SK-N-MC (cell line): ENCODE measurements at regions not wholly inside any gene's neighbourhood (a gene's known extent, or its start where the extent isn't known, plus 50 kb on each side); places are given as distances from the start of the nearest gene placed in this dataset.
"Not testable (repeated sequence)": the region's sequence is repeated elsewhere in the genome, so short reads cannot be mapped to it uniquely, and the experiment has no call there.

ENCODE experiments used
- DNase-seq: peaks from one replicate; pipeline ENCODE4 v3.0.0-alpha.2; 2011; ENCODE audit warnings: low read depth, low spot score
- H3K27ac ChIP-seq: fragments of 200-600 bp; sonication (generic); 2 replicates; pipeline ENCODE4 v1.5.1; 2016; ENCODE audit warnings: mixed run types
- H3K36me3 ChIP-seq: fragments of 200-600 bp; sonication (generic); 2 replicates; pipeline ENCODE4 v1.6.1; 2017; ENCODE audit warnings: antibody characterized with exemption, low read length, mixed read lengths; ENCODE audit not compliant: insufficient read depth
- H3K4me3 ChIP-seq: fragments of 200-600 bp; sonication (generic); 2 replicates; pipeline ENCODE4 v1.5.1; 2016
- H3K9ac ChIP-seq: fragments of 200-600 bp; sonication (generic); 2 replicates; pipeline ENCODE4 v1.8.0; 2017; ENCODE audit warnings: mixed run types, mixed read lengths; ENCODE audit not compliant: insufficient read length
- H3K9me3 ChIP-seq: fragments of 200-600 bp; sonication (generic); 2 replicates; pipeline ENCODE4 v1.6.1; 2017; ENCODE audit warnings: low read depth, mild to moderate bottlenecking, antibody characterized with exemption, low read length, moderate library complexity, mixed read lengths
- EZH2 ChIP-seq: fragments of 200-600 bp; sonication (generic); IDR thresholded peaks from one replicate; pipeline ENCODE4 v1.6.1; 2017; ENCODE audit warnings: antibody characterized with exemption
- FOXP2 ChIP-seq: optimal IDR thresholded peaks from 2 replicates; pipeline ENCODE3; 2011; ENCODE audit warnings: mild to moderate bottlenecking, moderate library complexity; ENCODE audit not compliant: insufficient read depth; ENCODE audit errors: extremely low read length, control extremely low read depth
- POLR2AphosphoS5 ChIP-seq: IDR thresholded peaks from 2 replicates; pipeline ENCODE4 v1.6.1; 2012; ENCODE audit warnings: mild to moderate bottlenecking, low read depth, low read length, borderline replicate concordance

DNA sequence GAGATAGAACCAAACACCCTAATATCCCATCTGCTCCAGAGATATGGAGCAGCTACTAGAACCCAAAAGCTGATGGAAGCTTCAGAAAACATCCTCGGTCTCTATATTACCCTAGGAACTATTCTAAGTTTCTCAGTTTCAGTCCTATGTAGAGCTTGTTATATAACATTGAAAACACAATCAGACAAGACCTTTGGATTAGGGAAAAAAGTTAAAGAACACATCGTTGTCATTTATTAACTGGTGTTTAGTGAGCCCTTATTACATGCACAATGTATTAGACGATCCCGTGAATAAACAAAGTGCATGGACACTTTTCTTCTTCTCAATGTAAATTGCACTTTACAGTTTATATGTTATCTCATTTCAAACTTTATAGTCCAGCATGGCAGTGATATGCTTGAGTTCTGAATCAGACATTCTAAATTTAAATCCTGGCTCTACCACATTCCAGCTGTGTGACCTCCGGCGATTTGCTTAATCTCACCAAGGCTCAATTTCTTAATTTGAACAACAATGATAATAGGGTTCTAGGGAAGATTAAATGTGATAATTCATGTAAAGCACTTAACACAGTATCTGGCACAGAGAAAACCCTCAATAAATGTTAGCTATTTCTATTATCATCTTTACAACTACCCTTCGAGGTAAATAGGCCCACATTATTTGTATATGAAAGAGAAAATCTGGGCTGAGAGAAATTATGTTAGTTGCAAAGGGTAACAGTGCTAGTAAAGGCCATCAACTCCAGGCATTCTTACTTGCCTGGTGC lies 83.6 kb upstream of the PIK3C3 start:
- no peak for TF ChIP-seq EZH2
- no peak for TF ChIP-seq POLR2AphosphoS5
- TF ChIP-seq FOXP2: no peak
- Histone ChIP-seq H3K9me3 (no peaks in the 10 kb centered on the region), H3K27ac (no peak overlapping the region), H3K36me3 (no peaks in the 10 kb centered on the region), H3K9ac (no peak overlapping the region), H3K4me3 (no peak overlapping the region)
- DNase-seq: no peak

DNA sequence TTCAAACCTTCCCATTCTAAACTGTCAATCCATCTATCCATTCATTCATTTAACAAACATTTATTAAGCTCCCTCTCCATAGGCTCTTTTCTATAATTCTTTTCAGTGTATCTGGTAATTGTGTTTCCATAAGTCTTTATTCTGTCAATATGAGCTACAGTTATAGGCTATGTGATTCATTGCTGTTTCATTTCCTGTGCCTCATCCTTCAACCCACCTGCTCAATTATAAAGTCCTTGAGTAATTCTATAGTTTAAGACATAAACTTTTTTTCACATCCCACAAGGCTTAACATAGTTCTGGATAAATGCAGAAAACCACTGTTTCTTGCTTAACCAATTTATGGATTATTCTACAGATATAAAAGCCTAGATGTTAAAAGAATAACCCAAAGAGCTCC lies 84.2 kb upstream of the PIK3C3 start:
- TF ChIP-seq POLR2AphosphoS5: no peak
- no peak for TF ChIP-seq FOXP2
- Histone ChIP-seq H3K36me3 (no peaks in the 10 kb centered on the region), H3K9ac (no peak overlapping the region), H3K4me3 (no peak overlapping the region), H3K27ac (no peak overlapping the region), H3K9me3 (no peaks in the 10 kb centered on the region)
- no peak for DNase-seq

DNA sequence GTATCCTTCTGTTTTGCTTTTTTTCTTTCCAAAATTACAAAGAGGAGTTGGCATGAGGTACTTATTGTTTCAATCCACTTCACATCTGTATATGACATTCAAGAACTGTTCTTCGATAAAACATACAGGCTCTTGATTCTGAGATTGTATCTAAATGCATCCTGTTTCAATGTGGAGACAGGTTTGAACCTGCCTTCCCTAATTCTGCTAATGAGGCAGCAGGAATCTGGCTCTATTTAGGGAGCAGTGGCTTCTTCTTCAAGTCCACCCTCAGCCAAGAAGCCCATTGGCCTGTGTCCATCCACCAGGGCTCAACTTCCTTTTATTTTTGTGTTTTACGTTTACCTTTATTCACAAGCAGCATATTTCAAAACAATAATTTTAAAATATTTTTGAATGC lies 84.8 kb upstream of the PIK3C3 start:
- no peak for TF ChIP-seq POLR2AphosphoS5
- TF ChIP-seq FOXP2: no peak
- TF ChIP-seq EZH2: no peak
- no peaks in the 10 kb centered on the region for H3K9me3 ChIP-seq
- DNase-seq: no peak
- no peaks in the 10 kb centered on the region for H3K36me3 ChIP-seq
- no peak overlapping the region for H3K9ac ChIP-seq
- no peak overlapping the region for H3K4me3 ChIP-seq
- H3K27ac ChIP-seq: no peak overlapping the region

DNA sequence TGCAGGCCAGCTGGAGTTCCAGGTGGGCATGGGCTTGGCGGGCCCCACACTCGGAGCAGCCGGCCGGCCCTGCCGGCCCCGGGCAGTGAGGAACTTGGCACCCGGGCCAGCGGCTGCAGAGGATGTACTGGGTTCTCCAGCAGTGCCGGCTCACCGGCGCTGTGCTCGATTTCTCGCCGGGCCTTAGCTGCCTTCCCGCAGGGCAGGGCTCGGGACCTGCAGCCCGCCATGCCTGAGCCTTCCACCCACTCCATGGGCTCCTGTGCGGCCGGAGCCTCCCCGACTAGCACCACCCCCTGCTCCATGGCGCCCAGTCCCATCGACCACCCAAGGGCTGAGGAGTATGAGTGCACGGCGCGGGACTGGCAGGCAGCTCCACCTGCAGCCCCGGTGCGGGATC lies 89.2 kb upstream of the PIK3C3 start:
- H3K27ac ChIP-seq, H3K36me3 ChIP-seq, H3K9ac ChIP-seq, DNase-seq, H3K9me3 ChIP-seq, H3K4me3 ChIP-seq: not testable (repeated sequence)

- TF ChIP-seq EZH2 (no peak), POLR2AphosphoS5 (no peak), FOXP2 (no peak)
- Histone ChIP-seq H3K4me3 (no peak overlapping the region), H3K9me3 (no peaks in the 10 kb centered on the region), H3K27ac (no peak overlapping the region), H3K36me3 (no peaks in the 10 kb centered on the region), H3K9ac (no peak overlapping the region)
- DNase-seq: no peak
Observed at GRCh38 chr18:41864216-41864615, 90.8 kb upstream of the PIK3C3 start.

DNA sequence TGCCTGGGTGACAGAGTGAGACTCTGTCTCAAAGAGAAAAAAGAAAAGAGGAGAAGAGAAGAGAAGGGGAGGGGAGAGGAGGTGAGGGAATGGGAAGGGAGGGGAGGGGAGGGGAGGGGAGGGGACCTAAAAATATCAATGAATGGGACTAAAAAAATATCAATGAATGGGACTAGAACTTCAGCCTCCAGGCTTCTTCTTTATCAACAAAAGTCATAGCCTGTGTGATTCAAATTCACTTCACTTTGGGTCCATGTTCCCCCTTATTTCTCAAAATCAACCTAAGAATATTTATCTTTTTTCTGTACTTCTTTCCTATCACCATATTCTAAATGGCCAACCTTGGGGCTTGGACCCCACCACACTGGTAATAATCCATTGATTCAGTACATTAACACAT lies 92.1 kb upstream of the PIK3C3 start:
- Histone ChIP-seq H3K4me3 (no peak overlapping the region), H3K9ac (no peak overlapping the region), H3K9me3 (no peaks in the 10 kb centered on the region), H3K27ac (no peak overlapping the region), H3K36me3 (no peaks in the 10 kb centered on the region)
- TF ChIP-seq FOXP2 (no peak), EZH2 (no peak), POLR2AphosphoS5 (no peak)
- no peak for DNase-seq

DNA sequence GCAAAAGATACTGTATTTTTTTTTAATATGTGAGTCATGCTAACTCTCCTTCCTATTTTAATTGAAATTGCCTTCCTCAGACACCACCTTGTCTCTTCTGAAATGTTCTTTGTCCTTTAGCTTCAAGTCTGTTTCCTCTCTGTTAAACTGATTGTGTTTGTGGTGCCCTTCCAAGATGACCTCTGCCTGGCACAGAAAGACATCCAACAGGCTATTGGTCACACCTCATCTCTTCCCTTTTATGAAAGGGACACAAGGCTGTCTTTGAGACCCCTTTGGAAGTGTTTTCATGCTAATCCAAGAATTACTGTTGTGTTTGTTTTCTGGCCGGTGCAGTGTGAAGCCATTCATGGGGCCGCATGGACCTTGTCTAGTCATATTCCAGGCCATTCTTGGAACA lies 94.0 kb upstream of the PIK3C3 start:
- no peaks in the 10 kb centered on the region for H3K36me3 ChIP-seq
- no peaks in the 10 kb centered on the region for H3K9me3 ChIP-seq
- no peak overlapping the region for H3K27ac ChIP-seq
- H3K4me3 ChIP-seq: no peak overlapping the region
- DNase-seq: no peak
- TF ChIP-seq POLR2AphosphoS5 (no peak), FOXP2 (no peak), EZH2 (no peak)
- no peak overlapping the region for H3K9ac ChIP-seq

- Histone ChIP-seq H3K36me3 (no peaks in the 10 kb centered on the region), H3K9me3 (no peaks in the 10 kb centered on the region), H3K27ac (no peak overlapping the region), H3K9ac (no peak overlapping the region), H3K4me3 (no peak overlapping the region)
- DNase-seq: no peak
- TF ChIP-seq FOXP2 (no peak), POLR2AphosphoS5 (no peak), EZH2 (no peak)
Observed at GRCh38 chr18:41858761-41859555, 96.1 kb upstream of the PIK3C3 start.
